Left cardiac atrium (tissue), 4 donors: ENCODE measurements at regions not wholly inside any gene's neighbourhood (a gene's known extent, or its start where the extent isn't known, plus 50 kb on each side); places are given as distances from the start of the nearest gene placed in this dataset.
"Not testable (repeated sequence)": the region's sequence is repeated elsewhere in the genome, so short reads cannot be mapped to it uniquely, and the experiment has no call there.

Source experiments
- ATAC-seq, 2 donors: fragments of 200-7000 bp; cut with Tn5 transposase; one replicate each; pipeline ENCODE4 v1.9.1; 2020; ENCODE audit warnings: mild to moderate bottlenecking in 2 of 2, moderate library complexity in 2 of 2
- DNase-seq: peaks from one replicate; pipeline ENCODE4 v3.0.0-alpha.2; 2020
- intact Hi-C, 2 donors: fragments of 100-400 bp; cut with DNase I; formaldehyde crosslinking; loops; one replicate each; pipeline versions ENCODE4 v1.14.1 to v1.15.1; 2022 to 2023
- donor health status: DM: no; HTN: yes; CAD: no.
- donor health status: DM: no; HTN: yes; CAD: no; lungs with severe emphysema.
- donor health status: DM: yes; HTN: yes; CAD: no.
- donor health status: Dilated cardiomyopathy.

DNA sequence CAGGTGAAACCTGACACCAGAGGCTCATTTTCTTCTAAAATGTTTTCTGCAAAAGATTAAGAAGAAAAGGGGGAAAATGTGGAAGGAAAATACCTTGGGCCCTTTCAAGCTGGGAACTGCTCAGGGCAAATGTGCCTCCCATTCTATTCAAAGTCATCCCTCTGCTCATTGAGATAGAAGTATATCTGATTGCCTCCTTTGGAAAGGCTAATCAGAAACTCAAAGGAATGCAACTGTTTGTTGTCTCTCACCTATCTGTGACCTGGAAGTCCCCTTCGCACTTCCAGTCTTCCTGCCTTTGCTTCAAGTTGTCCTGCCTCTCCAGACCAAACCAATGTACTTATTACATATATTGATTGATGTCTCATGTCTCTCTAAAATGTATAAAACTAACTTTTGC lies 102.4 kb upstream of the MAP3K4 start:
- DNase-seq, ATAC-seq, intact Hi-C loops: not testable (repeated sequence)

- ATAC-seq = no peak
- intact Hi-C loops = no loop called here
- no peak for DNase-seq
These were observed 99.9 kb upstream of the MAP3K4 start for GRCh38 chr6:160891690-160892089.

- no peak for ATAC-seq
- intact Hi-C loops = no loop called here
These were observed 96.0 kb upstream of the MAP3K4 start for GRCh38 chr6:160895562-160895961.

GRCh38 chr6:160899671-160900430 lies 91.7 kb upstream of the MAP3K4 start:
- no peak for ATAC-seq
- intact Hi-C loops = no loop called here
- no peak for DNase-seq

More at GRCh38 chr6:160895562-160895961, 96.0 kb upstream of the MAP3K4 start:
- DNase-seq = no peak

- DNase-seq (no peak), ATAC-seq (no peak)
- intact Hi-C loops = no loop called here
These were observed 79.6 kb upstream of the MAP3K4 start for GRCh38 chr6:160911949-160912348.

DNA sequence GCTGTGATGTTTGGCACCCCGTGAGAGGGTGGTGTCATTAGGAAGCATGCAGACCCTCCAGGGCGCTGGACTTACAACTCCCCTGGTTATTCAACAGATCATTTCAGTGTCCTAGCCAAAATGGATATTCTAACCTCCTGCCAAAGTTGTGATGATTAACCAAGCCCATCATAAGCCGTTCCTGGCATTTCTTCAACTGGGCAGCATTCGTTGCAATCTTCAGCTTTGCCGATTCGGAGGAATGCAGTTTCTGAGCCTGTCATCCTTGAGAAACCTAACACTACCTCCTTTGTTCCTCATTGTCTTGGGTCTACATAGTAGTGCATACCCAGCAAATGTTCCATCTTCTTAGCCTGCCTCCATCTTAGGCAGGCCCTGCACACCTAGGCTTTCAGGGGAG lies 79.2 kb upstream of the MAP3K4 start:
- intact Hi-C loops = no loop called here
- DNase-seq (no peak), ATAC-seq (no peak)

GRCh38 chr6:160917572-160917971 lies 74.0 kb upstream of the MAP3K4 start:
- DNase-seq = no peak
- no peak for ATAC-seq

GRCh38 chr6:160919723-160920440 lies 71.7 kb upstream of the MAP3K4 start:
- intact Hi-C loops = loop anchor here in 1 of 2 donors (10.0 kb wide), 2 partner anchors 155 to 455 kb away; no protein-coding TSS in a partner anchor
- DNase-seq (no peak), ATAC-seq (peak in 1 of 2 donors; percentile 44)

More at GRCh38 chr6:160917572-160917971, 74.0 kb upstream of the MAP3K4 start:
- intact Hi-C loops = no loop called here

GRCh38 chr6:160921095-160921494 lies 70.5 kb upstream of the MAP3K4 start:
- DNase-seq (no peak), ATAC-seq (no peak)
- intact Hi-C loops = loop anchor here in 1 of 2 donors (10.0 kb wide), 2 partner anchors 154 to 454 kb away; no protein-coding TSS in a partner anchor

GRCh38 chr6:160926281-160927276 lies 65.0 kb upstream of the MAP3K4 start:
- intact Hi-C loops = loop anchor here in 1 of 2 donors (10.0 kb wide), 2 partner anchors 148 to 448 kb away; no protein-coding TSS in a partner anchor
- ATAC-seq = no peak
- DNase-seq = no peak

GRCh38 chr6:160927416-160927815 lies 64.2 kb upstream of the MAP3K4 start:
- no peak for ATAC-seq
- DNase-seq = no peak
- intact Hi-C loops = loop anchor here in 1 of 2 donors (10.0 kb wide), 2 partner anchors 147 to 447 kb away; no protein-coding TSS in a partner anchor

DNA sequence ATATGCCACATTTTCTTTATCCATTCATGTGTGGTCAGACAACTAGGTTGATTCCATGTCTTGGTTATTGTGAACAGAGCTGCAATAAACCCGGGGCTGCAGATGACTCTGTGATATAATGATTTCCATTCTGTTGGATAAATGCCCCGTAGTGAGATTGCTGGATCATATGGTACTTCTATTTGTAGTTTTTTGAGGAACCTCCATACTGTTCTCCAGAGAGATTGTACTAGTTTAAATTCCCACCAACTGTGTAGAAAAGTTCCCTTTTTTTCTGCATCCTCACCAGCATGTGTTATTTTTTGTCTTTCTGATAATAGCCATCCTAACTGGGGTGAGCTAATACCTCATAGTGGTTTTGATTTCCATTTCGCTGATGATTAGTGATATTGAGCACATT lies 62.2 kb upstream of the MAP3K4 start:
- intact Hi-C loops = loop anchor here in 1 of 2 donors (10.0 kb wide), 2 partner anchors 145 to 445 kb away; no protein-coding TSS in a partner anchor
- ATAC-seq (no peak), DNase-seq (no peak)

DNA sequence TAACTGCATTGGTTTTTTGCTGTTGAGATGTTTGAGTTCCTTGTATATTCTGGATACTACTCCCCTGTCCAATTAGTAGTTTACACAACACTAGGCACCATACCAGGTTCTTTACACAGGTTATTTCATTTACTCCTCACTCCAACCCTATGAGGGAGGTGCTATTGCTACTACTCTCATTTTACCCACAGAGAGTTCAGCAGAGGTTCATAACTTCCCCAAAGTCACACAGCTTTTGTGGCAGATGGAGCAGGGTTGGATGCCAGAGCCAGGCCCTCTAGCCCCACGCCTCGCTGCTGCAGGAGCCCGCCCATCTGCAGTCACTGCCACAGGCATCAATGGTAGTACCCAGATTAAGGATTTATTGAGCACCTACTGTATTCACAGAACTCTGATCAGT lies 61.7 kb upstream of the MAP3K4 start:
- ATAC-seq = no peak
- intact Hi-C loops = loop anchor here (2.0 to 10.0 kb wide), 5 partner anchors 63 to 445 kb away; no protein-coding TSS in a partner anchor
- no peak for DNase-seq

DNA sequence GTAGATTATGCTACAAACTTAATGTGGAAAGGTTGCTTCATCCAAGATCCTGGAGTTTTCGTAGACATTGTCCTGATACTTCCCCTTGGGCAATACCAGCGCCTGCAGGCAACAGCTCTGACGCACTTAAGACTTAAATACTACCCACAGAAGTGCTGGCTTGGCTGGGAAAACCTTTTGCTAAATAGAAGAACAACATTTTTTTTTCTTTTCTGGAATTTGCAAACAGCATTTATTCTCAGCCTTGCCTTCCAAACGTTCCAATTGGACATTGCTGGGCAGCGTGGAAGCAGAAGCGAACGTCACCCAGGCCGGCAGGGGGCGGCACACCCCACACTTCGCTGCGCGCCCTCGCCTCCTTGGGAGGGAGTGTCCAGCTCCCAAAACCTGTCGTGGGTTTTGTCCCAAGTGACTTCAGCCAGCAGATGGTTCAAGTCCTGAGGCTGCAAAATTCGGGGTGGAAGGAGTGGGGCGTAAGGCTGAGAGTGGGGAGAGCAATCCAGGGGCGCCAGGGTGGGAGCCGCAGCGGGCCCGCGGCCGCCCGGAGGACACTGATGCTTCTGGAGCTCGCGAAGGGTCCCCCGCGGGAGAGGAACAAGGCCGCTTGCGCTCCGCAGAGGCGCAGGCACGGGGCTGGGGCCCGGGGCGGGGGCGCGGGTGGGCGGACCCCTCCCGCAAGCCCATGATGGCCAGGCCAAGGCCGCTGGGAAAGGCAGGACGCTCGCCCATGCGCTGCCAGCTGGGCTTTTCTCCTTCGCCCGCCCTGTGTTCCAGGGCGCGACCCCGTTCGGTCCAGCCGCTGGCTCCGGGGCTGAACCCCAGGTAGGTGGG lies 60.8 kb upstream of the MAP3K4 start:
- ATAC-seq = peak; percentile 96
- intact Hi-C loops = loop anchor here (2.0 to 10.0 kb wide), 3 partner anchors 62 to 442 kb away; no protein-coding TSS in a partner anchor

GRCh38 chr6:160931378-160932310 lies 59.9 kb upstream of the MAP3K4 start:
- intact Hi-C loops = loop anchor here (2.0 to 10.0 kb wide), 3 partner anchors 61 to 441 kb away; no protein-coding TSS in a partner anchor
- ATAC-seq = peak in 1 of 2 donors; percentile 51
- peak; percentile 19 for DNase-seq

More for the DNA sequence above, 60.8 kb upstream of the MAP3K4 start:
- DNase-seq = peak; percentile 79

GRCh38 chr6:160933256-160933655 lies 58.3 kb upstream of the MAP3K4 start:
- peak; percentile 35 for DNase-seq
- peak in 1 of 2 donors; percentile 45 for ATAC-seq
- intact Hi-C loops = loop anchor here in 1 of 2 donors (5.0 to 10.0 kb wide), 2 partner anchors 132 to 439 kb away; no protein-coding TSS in a partner anchor
